Keratinocyte (primary cell): ENCODE measurements at regions not wholly inside any gene's neighbourhood (a gene's known extent, or its start where the extent isn't known, plus 50 kb on each side); places are given as distances from the start of the nearest gene placed in this dataset.

ENCODE experiments used
- DNase-seq: peaks from one replicate; pipeline ENCODE4 v3.0.0-alpha.2; 2011; ENCODE audit warnings: low read depth, missing footprints, low spot score
- FAIRE-seq: peaks from 2 replicates; lab custom pipeline; 2011; peaks lifted over from hg19 to GRCh38; lab: Jason Lieb, UNC
- H2AFZ ChIP-seq: 2 replicates; pipeline ENCODE4 v1.6.0; 2012; ENCODE audit warnings: low read length, control low read depth, inconsistent platforms; ENCODE audit not compliant: control insufficient read depth
- H3K27ac ChIP-seq: 2 replicates; pipeline ENCODE4 v1.5.1; 2011; ENCODE audit warnings: low read length; ENCODE audit not compliant: control insufficient read depth, insufficient read depth
- H3K27me3 ChIP-seq: 3 replicates; pipeline ENCODE4 v1.6.0; 2011; ENCODE audit warnings: low read length; ENCODE audit not compliant: control insufficient read depth, insufficient read depth; ENCODE audit errors: extremely low read depth
- H3K36me3 ChIP-seq, 2 experiments: 2 replicates in 1 of 2; 3 replicates in 1 of 2; pipeline ENCODE4 v1.5.1; 2011; ENCODE audit warnings: low read length in 2 of 2, mild to moderate bottlenecking in 1 of 2; ENCODE audit not compliant: control insufficient read depth in 2 of 2, insufficient read depth in 2 of 2; ENCODE audit errors: extremely low read depth in 1 of 2
- H3K4me1 ChIP-seq: 3 replicates; pipeline ENCODE4 v1.5.1; 2011; ENCODE audit warnings: low read length; ENCODE audit not compliant: control insufficient read depth, insufficient read depth; ENCODE audit errors: extremely low read depth
- H3K4me2 ChIP-seq: 3 replicates; pipeline ENCODE4 v1.6.0; 2011; ENCODE audit warnings: low read depth, low read length; ENCODE audit not compliant: control insufficient read depth, insufficient read depth; ENCODE audit errors: extremely low read depth
- H3K4me3 ChIP-seq, 3 experiments: fragments of 200-600 bp in 1 of 3; sonication (generic) in 1 of 3; 2 replicates in 2 of 3; 3 replicates in 1 of 3; pipeline ENCODE4 v1.5.1; 2011 to 2016; ENCODE audit warnings: low read length in 3 of 3, mild to moderate bottlenecking in 3 of 3, control low read depth in 2 of 3, inconsistent platforms in 1 of 3, low read depth in 1 of 3, mixed read lengths in 1 of 3, mixed run types in 1 of 3, moderate library complexity in 1 of 3; ENCODE audit not compliant: control insufficient read depth in 2 of 3, insufficient read depth in 2 of 3; ENCODE audit errors: extremely low read depth in 1 of 3
- H3K79me2 ChIP-seq: 2 replicates; pipeline ENCODE4 v1.6.0; 2012; ENCODE audit warnings: low read length; ENCODE audit not compliant: control insufficient read depth, insufficient read depth
- H3K9ac ChIP-seq: 3 replicates; pipeline ENCODE4 v1.6.0; 2011; ENCODE audit warnings: low read length; ENCODE audit not compliant: control insufficient read depth, insufficient read depth; ENCODE audit errors: extremely low read depth
- H3K9me1 ChIP-seq: 3 replicates; pipeline ENCODE4 v1.6.0; 2011; ENCODE audit warnings: low read length; ENCODE audit not compliant: control insufficient read depth, insufficient read depth; ENCODE audit errors: extremely low read depth
- H3K9me3 ChIP-seq: 2 replicates; pipeline ENCODE4 v1.5.1; 2012; ENCODE audit warnings: low read depth, low read length; ENCODE audit not compliant: control insufficient read depth
- H4K20me1 ChIP-seq: 3 replicates; pipeline ENCODE4 v1.6.0; 2011; ENCODE audit warnings: low read length; ENCODE audit not compliant: control insufficient read depth, insufficient read depth; ENCODE audit errors: extremely low read depth
- EZH2 ChIP-seq: IDR thresholded peaks from one replicate; pipeline ENCODE4 v1.6.1; 2012; ENCODE audit warnings: inconsistent platforms, mild to moderate bottlenecking, low read length, moderate library complexity
- dilution Hi-C: fragments of 300-500 bp; cut with MboI; formaldehyde crosslinking; loops from one replicate; pipeline ENCODE4 v1.7.0; 2020; ENCODE audit warnings: low sequenced_read_pairs; ENCODE audit not compliant: extremely low pct_ligation_motif_present
- TF ChIP-seq, protein P1 (sequence below), 3 experiments: IDR thresholded peaks in 1 of 3; conservative IDR thresholded peaks in 1 of 3; optimal IDR thresholded peaks in 1 of 3; 2 replicates in 2 of 3; 3 replicates in 1 of 3; pipeline versions ENCODE3 to v1.5.1; 2011; ENCODE audit warnings: low read length in 3 of 3, mild to moderate bottlenecking in 3 of 3, moderate library complexity in 2 of 3, control low read depth in 1 of 3, inconsistent platforms in 1 of 3; ENCODE audit not compliant: insufficient read depth in 2 of 3; ENCODE audit errors: extremely low read depth in 1 of 3

- Histone ChIP-seq H3K9me1 (peaks cover 2% of the 10 kb centered on the region), H3K36me3 (peaks cover 35 to 46% of the 10 kb centered on the region in 2 experiments), H3K27ac (no peak overlapping the region), H3K27me3 (no peaks in the 10 kb centered on the region), H3K4me1 (no peaks in the 10 kb centered on the region), H3K4me3 (no peak overlapping the region), H2AFZ (no peak overlapping the region), H3K79me2 (peaks cover 28% of the 10 kb centered on the region), H3K9me3 (no peaks in the 10 kb centered on the region), H3K9ac (no peak overlapping the region), H4K20me1 (no peaks in the 10 kb centered on the region), H3K4me2 (no peak overlapping the region)
- DNase-seq: no peak
- TF ChIP-seq EZH2: no peak
- TF ChIP-seq, protein P1, sequence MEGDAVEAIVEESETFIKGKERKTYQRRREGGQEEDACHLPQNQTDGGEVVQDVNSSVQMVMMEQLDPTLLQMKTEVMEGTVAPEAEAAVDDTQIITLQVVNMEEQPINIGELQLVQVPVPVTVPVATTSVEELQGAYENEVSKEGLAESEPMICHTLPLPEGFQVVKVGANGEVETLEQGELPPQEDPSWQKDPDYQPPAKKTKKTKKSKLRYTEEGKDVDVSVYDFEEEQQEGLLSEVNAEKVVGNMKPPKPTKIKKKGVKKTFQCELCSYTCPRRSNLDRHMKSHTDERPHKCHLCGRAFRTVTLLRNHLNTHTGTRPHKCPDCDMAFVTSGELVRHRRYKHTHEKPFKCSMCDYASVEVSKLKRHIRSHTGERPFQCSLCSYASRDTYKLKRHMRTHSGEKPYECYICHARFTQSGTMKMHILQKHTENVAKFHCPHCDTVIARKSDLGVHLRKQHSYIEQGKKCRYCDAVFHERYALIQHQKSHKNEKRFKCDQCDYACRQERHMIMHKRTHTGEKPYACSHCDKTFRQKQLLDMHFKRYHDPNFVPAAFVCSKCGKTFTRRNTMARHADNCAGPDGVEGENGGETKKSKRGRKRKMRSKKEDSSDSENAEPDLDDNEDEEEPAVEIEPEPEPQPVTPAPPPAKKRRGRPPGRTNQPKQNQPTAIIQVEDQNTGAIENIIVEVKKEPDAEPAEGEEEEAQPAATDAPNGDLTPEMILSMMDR (optimal IDR thresholded peaks at IDR 0.05 in 1 of 3, IDR thresholded peaks at IDR 0.05 in 1 of 3, conservative IDR thresholded peaks at IDR 0.05 in 1 of 3; ENCODE audit: extremely low read depth in 1 of 3, insufficient read depth in 2 of 3, low read length in 3 of 3): no peak
- dilution Hi-C loops: no loop called here
- no peak for FAIRE-seq
Measured at GRCh38 chr16:31702796-31703195, 170.8 kb upstream of the ZNF267 start.

- TF ChIP-seq EZH2: no peak
- TF ChIP-seq, protein P1 (optimal IDR thresholded peaks at IDR 0.05 in 1 of 3, IDR thresholded peaks at IDR 0.05 in 1 of 3, conservative IDR thresholded peaks at IDR 0.05 in 1 of 3; ENCODE audit: extremely low read depth in 1 of 3, insufficient read depth in 2 of 3, low read length in 3 of 3): no peak
- Histone ChIP-seq H3K4me2 (no peak overlapping the region), H3K9me1 (peaks cover 2% of the 10 kb centered on the region), H2AFZ (no peak overlapping the region), H4K20me1 (no peaks in the 10 kb centered on the region), H3K4me3 (no peak overlapping the region), H3K27me3 (no peaks in the 10 kb centered on the region), H3K27ac (no peak overlapping the region), H3K36me3 (peaks cover 41 to 53% of the 10 kb centered on the region in 2 experiments), H3K9me3 (no peaks in the 10 kb centered on the region), H3K9ac (no peak overlapping the region), H3K4me1 (no peaks in the 10 kb centered on the region), H3K79me2 (peaks cover 28% of the 10 kb centered on the region)
- DNase-seq: no peak
- dilution Hi-C loops: no loop called here
- no peak for FAIRE-seq
Measured at GRCh38 chr16:31703526-31704128, 170.0 kb upstream of the ZNF267 start.
